ENCODE measurements at regions not wholly inside any gene's neighbourhood (a gene's known extent, or its start where the extent isn't known, plus 50 kb on each side); places are given as distances from the start of the nearest gene placed in this dataset.

- DNase-seq = no peak
Observed at GRCh38 chr2:177088529-177088928, 124.1 kb upstream of the HNRNPA3 start.

GRCh38 chr2:177090967-177091366 lies 121.6 kb upstream of the HNRNPA3 start:
- no peak for DNase-seq

GRCh38 chr2:177093371-177093770 lies 119.2 kb upstream of the HNRNPA3 start:
- no peak for DNase-seq

- no peak for DNase-seq
Observed at GRCh38 chr2:177098001-177098613, 114.5 kb upstream of the HNRNPA3 start.

- DNase-seq = no peak
Observed at GRCh38 chr2:177101930-177102329, 110.7 kb upstream of the HNRNPA3 start.

DNA sequence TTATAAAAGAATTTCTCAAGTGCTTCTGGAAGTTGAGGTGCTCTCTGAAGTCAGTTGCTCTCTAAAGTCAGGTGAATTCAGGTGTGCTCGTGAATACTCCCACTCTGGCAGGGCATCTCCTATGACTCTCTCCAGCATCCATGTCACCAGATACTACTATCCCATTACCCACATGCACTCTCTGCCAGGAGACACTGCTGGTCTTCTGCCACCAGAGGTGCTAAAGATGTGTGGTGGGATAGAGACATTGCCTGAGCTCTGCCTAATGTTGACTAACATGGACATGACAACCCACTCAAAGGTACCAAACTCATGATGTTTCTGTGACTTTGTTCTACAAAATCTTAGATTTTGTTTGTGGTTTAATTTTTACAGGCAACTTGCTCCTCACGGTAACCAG lies 106.4 kb upstream of the HNRNPA3 start:
- DNase-seq = no peak

GRCh38 chr2:177108890-177109289 lies 103.7 kb upstream of the HNRNPA3 start:
- no peak for DNase-seq

DNA sequence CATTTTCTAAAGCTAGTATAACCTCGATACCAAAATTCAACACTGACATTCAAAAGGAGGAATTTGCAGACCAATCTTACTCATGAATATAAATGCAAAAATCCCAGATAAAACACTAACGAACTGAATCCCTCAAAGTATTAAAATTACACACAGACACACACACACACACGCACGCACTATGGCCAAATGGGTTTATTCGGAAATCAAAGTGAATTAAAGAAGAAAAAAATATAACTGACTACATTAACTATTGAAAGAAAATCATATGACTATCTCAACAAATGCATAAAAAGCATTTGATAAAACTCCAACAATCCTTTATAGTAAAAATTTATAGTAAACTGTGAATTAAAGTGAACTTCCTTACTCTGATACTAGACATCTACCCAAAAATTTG lies 97.9 kb upstream of the HNRNPA3 start:
- DNase-seq = no peak

DNA sequence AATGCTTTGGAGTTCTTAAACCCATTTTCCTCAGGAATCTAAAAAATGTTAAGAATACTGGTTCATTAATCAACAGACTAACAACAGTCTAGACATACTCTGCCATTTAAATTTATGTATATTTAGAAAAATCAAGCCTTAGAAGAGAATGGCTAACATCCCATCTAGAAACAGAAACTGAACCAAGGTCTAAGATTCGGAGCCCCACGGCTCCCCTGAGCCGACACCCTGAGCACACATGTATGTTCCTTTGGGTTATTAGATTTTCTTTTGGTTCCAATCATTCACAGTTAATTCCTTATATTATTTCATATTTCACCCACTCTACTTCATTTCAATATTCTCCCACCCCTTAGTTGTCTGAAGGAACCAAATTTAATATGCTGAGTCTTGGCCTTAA lies 94.8 kb upstream of the HNRNPA3 start:
- DNase-seq = no peak

DNA sequence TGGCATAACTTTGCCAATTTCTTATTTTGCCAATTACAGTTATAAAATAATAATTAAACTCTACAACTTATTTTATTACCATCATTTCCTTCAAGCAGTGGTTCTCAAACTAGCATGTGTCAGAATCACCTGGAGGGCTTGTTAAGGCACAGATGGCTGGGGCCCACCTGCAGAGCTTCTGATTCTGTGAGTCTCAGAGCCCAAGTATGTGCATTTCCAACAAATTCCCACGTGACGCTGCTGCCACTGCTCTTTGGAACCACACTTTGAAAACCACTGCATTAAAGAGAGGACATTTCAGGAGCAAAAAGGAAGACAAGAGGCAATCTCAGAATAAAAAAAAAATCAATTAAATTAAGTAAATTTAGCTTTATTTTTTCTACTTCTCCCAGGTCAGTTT lies 94.0 kb upstream of the HNRNPA3 start:
- DNase-seq = no peak

DNA sequence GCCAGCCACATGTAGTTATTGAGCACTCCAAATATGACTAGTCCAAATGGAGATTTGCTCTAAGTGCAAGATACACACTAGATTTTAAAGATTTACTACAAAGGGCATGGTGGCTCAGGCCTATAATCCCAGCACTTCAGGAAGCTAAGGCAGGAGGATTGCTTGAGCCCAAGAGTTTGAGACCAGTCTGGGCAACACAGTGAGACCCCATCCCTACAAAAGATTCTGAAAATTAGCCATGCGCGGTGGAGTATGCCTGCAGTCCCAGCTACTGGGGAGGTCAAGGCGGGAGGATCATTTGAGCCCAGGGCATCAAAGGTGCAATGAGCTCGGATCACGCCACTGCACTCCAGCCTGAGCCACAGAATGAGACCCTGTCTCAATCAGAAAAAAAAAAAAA lies 93.5 kb upstream of the HNRNPA3 start:
- DNase-seq = no peak

DNA sequence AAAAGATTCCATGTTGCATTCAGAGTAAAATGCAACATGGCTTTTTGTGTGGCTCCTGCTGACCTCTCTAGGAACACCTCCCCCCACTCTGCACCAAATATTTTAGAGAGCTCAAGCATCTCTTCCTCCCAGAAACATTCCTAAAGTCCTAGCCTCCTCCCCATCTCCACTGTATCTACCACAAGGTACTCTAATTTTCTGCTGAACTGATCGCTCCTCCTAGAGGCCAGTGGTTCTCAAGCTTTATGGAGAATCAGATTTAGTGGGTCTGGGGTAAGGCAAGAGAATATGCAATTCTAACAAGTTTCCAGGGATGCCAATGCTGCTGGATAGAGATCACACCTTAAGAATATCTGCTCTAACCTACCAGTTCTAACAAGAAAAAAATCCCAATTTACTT lies 89.5 kb upstream of the HNRNPA3 start:
- DNase-seq = no peak

- no peak for DNase-seq
Observed at GRCh38 chr2:177124371-177124770, 88.2 kb upstream of the HNRNPA3 start.

GRCh38 chr2:177127821-177128220 lies 84.8 kb upstream of the HNRNPA3 start:
- DNase-seq = no peak

GRCh38 chr2:177129610-177130009 lies 83.0 kb upstream of the HNRNPA3 start:
- DNase-seq = no peak

DNA sequence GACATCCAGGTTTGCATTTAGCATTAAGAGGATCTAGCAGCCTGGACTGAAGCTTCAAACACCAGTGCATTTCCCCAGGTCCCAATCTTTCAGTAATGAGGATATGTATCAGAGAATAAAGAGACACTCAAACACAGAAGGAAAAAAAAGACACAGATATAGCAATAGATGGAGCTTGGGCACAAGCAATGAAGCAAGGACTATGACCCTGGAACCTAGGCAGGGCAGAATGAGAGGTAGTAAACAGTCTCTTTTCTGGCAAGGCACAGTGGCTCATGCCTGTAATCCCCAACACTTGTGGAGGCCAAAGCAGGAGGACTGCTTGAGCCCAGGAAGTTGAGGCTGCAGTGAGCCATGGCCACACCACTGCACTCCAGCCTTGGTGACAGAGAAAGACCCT lies 80.7 kb upstream of the HNRNPA3 start:
- no peak for DNase-seq

DNA sequence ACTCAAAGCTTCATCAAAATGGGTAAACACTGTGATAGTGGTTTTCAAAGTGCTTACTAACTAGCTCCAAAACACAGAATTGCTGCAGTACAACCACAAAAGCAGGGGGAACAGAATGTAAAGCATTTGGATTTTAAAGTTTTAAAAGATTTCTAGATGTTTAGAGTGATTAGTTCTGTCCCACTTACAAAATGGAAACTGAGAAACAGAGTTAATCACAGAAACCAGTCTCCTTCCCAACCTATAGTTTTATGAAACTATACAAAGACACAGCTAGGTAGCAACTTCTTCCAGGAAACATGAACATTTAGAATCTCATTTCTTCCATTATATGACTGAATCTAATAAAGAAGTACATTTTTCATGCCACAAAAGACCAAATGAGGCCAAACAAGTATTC lies 73.8 kb upstream of the HNRNPA3 start:
- no peak for DNase-seq

- no peak for DNase-seq
Observed at GRCh38 chr2:177141866-177142265, 70.7 kb upstream of the HNRNPA3 start.

- no peak for DNase-seq
Observed at GRCh38 chr2:177143444-177143843, 69.2 kb upstream of the HNRNPA3 start.

DNA sequence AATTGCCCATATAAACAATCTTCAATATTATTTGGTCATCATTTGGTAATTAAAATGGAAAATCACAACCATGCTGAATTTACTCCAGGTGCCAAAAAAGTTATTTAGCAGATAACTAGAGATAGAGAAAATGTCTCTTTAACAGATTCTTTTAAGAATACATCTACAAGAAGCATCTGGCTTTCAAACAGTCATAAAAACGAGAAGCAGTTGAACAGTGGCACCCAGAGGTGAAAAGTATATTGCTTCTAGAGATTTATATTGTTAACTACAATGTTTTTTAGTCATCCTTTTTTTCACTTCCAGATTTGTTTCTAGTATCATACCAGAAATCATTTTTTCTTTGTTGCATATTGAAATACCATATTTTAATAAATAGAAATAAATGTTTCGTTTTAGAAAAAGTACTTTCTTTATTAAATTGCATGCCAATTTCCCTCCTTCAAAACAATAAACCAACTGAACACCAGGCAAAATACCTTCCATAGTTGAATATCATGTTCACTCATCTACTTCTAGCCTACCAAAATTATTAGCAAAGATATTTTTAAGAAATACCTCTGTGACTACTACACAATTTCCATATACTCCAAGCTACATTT lies 65.4 kb upstream of the HNRNPA3 start:
- DNase-seq = peak; percentile 68

- no peak for DNase-seq
Observed at GRCh38 chr2:177147834-177148445, 64.7 kb upstream of the HNRNPA3 start.

GRCh38 chr2:177148477-177149154 lies 64.0 kb upstream of the HNRNPA3 start:
- DNase-seq = peak; percentile 78

- no peak for DNase-seq
Observed at GRCh38 chr2:177149155-177149503, 63.5 kb upstream of the HNRNPA3 start.

GRCh38 chr2:177153805-177154204 lies 58.8 kb upstream of the HNRNPA3 start:
- DNase-seq = no peak
